GM12891 (cell line): ENCODE measurements at regions not wholly inside any gene's neighbourhood (a gene's known extent, or its start where the extent isn't known, plus 50 kb on each side); places are given as distances from the start of the nearest gene placed in this dataset.

ENCODE experiments used
- POLR2A ChIP-seq: IDR thresholded peaks from 2 replicates; pipeline ENCODE4 v1.6.1; 2011; ENCODE audit warnings: low read depth, low read length, control low read depth
- POLR2AphosphoS5 ChIP-seq: IDR thresholded peaks from 2 replicates; pipeline ENCODE4 v1.6.1; 2011; ENCODE audit warnings: low read depth, low read length, control low read depth

GRCh38 chr18:43875511-43875910 is 598.2 kb upstream of the SYT4 start:
- TF ChIP-seq POLR2AphosphoS5 (no peak), POLR2A (no peak)
